Right lobe of liver (tissue), 4 donors: ENCODE measurements at regions not wholly inside any gene's neighbourhood (a gene's known extent, or its start where the extent isn't known, plus 50 kb on each side); places are given as distances from the start of the nearest gene placed in this dataset.

ENCODE experiments used
- CTCF ChIP-seq, 4 donors: fragments of 200-600 bp in 3 of 4; fragments of 450-650 bp in 1 of 4; IDR thresholded peaks; one replicate each; pipeline versions ENCODE4 v1.5.1 to v1.8.0; 2016 to 2022; ENCODE audit warnings: antibody characterized with exemption in 4 of 4, mild to moderate bottlenecking in 2 of 4
- POLR2A ChIP-seq: fragments of 450-650 bp; IDR thresholded peaks from one replicate; pipeline ENCODE4 v1.6.1; 2017; ENCODE audit warnings: antibody characterized with exemption, mild to moderate bottlenecking
- donor health status: DM: no; HTN: no; CAD: no.
- donor health status: DM: no; HTN: no; CAD: no.
- donor health status: DM: no; HTN: yes; CAD: no.

GRCh38 chr13:76245211-76245610 is 609.1 kb downstream of the LMO7 start:
- TF ChIP-seq POLR2A (no peak), CTCF (IDR thresholded peaks at IDR 0.05) (no peak)
